ENCODE measurements at regions not wholly inside any gene's neighbourhood (a gene's known extent, or its start where the extent isn't known, plus 50 kb on each side); places are given as distances from the start of the nearest gene placed in this dataset.

DNA sequence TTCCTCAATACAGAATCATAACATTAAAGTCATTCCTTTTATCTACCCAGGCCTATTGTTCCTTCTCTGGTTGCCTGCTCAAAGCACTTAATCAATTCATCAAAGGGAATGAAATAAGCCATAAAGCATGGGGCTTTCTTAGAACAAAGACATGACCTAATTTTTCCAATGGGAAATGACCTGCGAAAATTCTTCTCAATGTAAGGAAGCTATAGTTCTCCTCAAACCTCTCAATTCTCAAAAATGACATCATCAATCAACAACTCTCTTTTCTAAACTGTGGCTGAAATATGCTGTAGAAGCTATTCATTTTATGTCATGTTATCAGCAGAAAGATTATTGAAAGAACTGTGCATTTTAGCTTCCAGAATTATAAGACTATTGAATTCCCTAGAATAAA is 116.0 kb upstream of the PTPRR start (continued):
- no peak for TF ChIP-seq TOX (CRISPR knock-in tag; IDR thresholded peaks at IDR 0.05; ENCODE audit: borderline replicate concordance)
- TF ChIP-seq ZNF8 (CRISPR knock-in tag; IDR thresholded peaks at IDR 0.05) = no peak
- no peak for TF ChIP-seq BACH2 (CRISPR knock-in tag; IDR thresholded peaks at IDR 0.05; ENCODE audit: borderline replicate concordance)

DNA sequence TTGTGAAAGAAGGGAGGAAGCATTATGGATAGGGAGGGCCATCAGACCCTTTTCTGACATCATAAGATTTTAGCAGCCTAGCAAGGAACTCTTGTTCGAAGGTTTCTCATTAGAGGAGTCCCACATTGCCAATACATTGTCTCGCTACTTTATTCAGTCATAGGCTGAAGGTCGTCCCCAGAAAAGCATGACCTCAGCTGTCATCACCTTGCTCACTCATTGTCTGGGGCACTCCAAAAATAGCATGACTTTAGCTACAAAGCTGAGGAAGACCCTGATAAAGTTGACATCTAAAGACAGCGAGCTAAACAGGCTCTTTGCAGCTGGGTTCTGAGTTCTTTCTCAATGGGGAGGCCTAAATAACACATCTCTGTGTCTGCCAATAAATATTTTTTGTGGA is 112.4 kb upstream of the PTPRR start:
- no peak for ATAC-seq
- TF ChIP-seq, protein P1, sequence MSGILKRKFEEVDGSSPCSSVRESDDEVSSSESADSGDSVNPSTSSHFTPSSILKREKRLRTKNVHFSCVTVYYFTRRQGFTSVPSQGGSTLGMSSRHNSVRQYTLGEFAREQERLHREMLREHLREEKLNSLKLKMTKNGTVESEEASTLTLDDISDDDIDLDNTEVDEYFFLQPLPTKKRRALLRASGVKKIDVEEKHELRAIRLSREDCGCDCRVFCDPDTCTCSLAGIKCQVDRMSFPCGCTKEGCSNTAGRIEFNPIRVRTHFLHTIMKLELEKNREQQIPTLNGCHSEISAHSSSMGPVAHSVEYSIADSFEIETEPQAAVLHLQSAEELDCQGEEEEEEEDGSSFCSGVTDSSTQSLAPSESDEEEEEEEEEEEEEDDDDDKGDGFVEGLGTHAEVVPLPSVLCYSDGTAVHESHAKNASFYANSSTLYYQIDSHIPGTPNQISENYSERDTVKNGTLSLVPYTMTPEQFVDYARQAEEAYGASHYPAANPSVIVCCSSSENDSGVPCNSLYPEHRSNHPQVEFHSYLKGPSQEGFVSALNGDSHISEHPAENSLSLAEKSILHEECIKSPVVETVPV (CRISPR knock-in tag; IDR thresholded peaks at IDR 0.05) = no peak
- TF ChIP-seq ESRRG (CRISPR knock-in tag; IDR thresholded peaks at IDR 0.05) = no peak
- TF ChIP-seq ZNF8 (CRISPR knock-in tag; IDR thresholded peaks at IDR 0.05) = no peak
- no peak for TF ChIP-seq ZC3H10 (CRISPR knock-in tag; IDR thresholded peaks at IDR 0.05)
- no peak for TF ChIP-seq GLIS3 (CRISPR knock-in tag; IDR thresholded peaks at IDR 0.05)
- TF ChIP-seq RARB (CRISPR knock-in tag; IDR thresholded peaks at IDR 0.05) = no peak
- no peak for TF ChIP-seq TOX (CRISPR knock-in tag; IDR thresholded peaks at IDR 0.05; ENCODE audit: borderline replicate concordance)
- no peak for TF ChIP-seq ZFP30 (CRISPR knock-in tag; IDR thresholded peaks at IDR 0.05)
- no peak for TF ChIP-seq ARNTL (CRISPR knock-in tag; IDR thresholded peaks at IDR 0.05; ENCODE audit: borderline replicate concordance, low read depth)
- no peak for TF ChIP-seq PPARA (CRISPR knock-in tag; IDR thresholded peaks at IDR 0.05; ENCODE audit: borderline replicate concordance)
- TF ChIP-seq, protein P2, sequence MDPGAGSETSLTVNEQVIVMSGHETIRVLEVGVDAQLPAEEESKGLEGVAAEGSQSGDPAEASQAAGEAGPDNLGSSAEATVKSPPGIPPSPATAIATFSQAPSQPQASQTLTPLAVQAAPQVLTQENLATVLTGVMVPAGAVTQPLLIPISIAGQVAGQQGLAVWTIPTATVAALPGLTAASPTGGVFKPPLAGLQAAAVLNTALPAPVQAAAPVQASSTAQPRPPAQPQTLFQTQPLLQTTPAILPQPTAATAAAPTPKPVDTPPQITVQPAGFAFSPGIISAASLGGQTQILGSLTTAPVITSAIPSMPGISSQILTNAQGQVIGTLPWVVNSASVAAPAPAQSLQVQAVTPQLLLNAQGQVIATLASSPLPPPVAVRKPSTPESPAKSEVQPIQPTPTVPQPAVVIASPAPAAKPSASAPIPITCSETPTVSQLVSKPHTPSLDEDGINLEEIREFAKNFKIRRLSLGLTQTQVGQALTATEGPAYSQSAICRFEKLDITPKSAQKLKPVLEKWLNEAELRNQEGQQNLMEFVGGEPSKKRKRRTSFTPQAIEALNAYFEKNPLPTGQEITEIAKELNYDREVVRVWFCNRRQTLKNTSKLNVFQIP (CRISPR knock-in tag; IDR thresholded peaks at IDR 0.05; ENCODE audit: borderline replicate concordance, low read depth) = no peak
- no peak for TF ChIP-seq OSR1 (CRISPR knock-in tag; IDR thresholded peaks at IDR 0.05)
- TF ChIP-seq, protein P3, sequence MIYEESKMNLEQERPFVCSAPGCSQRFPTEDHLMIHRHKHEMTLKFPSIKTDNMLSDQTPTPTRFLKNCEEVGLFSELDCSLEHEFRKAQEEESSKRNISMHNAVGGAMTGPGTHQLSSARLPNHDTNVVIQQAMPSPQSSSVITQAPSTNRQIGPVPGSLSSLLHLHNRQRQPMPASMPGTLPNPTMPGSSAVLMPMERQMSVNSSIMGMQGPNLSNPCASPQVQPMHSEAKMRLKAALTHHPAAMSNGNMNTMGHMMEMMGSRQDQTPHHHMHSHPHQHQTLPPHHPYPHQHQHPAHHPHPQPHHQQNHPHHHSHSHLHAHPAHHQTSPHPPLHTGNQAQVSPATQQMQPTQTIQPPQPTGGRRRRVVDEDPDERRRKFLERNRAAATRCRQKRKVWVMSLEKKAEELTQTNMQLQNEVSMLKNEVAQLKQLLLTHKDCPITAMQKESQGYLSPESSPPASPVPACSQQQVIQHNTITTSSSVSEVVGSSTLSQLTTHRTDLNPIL (CRISPR knock-in tag; IDR thresholded peaks at IDR 0.05; ENCODE audit: low read depth) = no peak
- TF ChIP-seq SNAI2 (CRISPR knock-in tag; IDR thresholded peaks at IDR 0.05) = no peak
- TF ChIP-seq ZNF565 (CRISPR knock-in tag; conservative IDR thresholded peaks at IDR 0.05; ENCODE audit: low read depth) = no peak

DNA sequence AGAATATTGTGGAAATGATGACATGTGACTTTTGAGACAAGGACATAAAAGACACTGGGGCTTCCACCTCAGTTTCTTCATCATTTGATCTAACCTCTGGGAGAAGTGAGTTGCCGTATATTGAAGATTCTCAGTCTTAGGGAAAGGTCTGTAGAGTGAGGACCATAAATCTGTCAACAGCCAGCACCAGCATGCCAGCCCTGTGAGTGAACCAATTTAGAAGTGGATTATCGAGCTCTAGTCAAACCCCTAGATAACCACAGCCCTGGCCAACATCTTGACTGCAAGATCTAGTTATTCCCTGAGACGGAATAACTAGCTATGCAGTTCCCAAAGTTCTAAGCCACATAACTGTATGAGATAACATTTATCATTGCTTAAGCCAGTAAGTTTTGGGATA is 108.8 kb upstream of the PTPRR start:
- TF ChIP-seq OSR1 (CRISPR knock-in tag; IDR thresholded peaks at IDR 0.05) (no peak), GLIS3 (CRISPR knock-in tag; IDR thresholded peaks at IDR 0.05) (no peak), TCF4 (CRISPR knock-in tag; IDR thresholded peaks at IDR 0.05; ENCODE audit: borderline replicate concordance) (no peak), ZC3H10 (CRISPR knock-in tag; IDR thresholded peaks at IDR 0.05) (no peak), ZFP30 (CRISPR knock-in tag; IDR thresholded peaks at IDR 0.05) (no peak), ARNTL (CRISPR knock-in tag; IDR thresholded peaks at IDR 0.05; ENCODE audit: borderline replicate concordance, low read depth) (no peak), SNAI2 (CRISPR knock-in tag; IDR thresholded peaks at IDR 0.05) (no peak), PPARA (CRISPR knock-in tag; IDR thresholded peaks at IDR 0.05; ENCODE audit: borderline replicate concordance) (no peak), BACH2 (CRISPR knock-in tag; IDR thresholded peaks at IDR 0.05; ENCODE audit: borderline replicate concordance) (no peak), ISL1 (CRISPR knock-in tag; IDR thresholded peaks at IDR 0.05) (no peak), RARB (CRISPR knock-in tag; IDR thresholded peaks at IDR 0.05) (no peak), ZNF565 (CRISPR knock-in tag; conservative IDR thresholded peaks at IDR 0.05; ENCODE audit: low read depth) (no peak), ZNF8 (CRISPR knock-in tag; IDR thresholded peaks at IDR 0.05) (no peak), ESRRG (CRISPR knock-in tag; IDR thresholded peaks at IDR 0.05) (no peak), CSDC2 (CRISPR knock-in tag; IDR thresholded peaks at IDR 0.05) (no peak)
- TF ChIP-seq, protein P4, sequence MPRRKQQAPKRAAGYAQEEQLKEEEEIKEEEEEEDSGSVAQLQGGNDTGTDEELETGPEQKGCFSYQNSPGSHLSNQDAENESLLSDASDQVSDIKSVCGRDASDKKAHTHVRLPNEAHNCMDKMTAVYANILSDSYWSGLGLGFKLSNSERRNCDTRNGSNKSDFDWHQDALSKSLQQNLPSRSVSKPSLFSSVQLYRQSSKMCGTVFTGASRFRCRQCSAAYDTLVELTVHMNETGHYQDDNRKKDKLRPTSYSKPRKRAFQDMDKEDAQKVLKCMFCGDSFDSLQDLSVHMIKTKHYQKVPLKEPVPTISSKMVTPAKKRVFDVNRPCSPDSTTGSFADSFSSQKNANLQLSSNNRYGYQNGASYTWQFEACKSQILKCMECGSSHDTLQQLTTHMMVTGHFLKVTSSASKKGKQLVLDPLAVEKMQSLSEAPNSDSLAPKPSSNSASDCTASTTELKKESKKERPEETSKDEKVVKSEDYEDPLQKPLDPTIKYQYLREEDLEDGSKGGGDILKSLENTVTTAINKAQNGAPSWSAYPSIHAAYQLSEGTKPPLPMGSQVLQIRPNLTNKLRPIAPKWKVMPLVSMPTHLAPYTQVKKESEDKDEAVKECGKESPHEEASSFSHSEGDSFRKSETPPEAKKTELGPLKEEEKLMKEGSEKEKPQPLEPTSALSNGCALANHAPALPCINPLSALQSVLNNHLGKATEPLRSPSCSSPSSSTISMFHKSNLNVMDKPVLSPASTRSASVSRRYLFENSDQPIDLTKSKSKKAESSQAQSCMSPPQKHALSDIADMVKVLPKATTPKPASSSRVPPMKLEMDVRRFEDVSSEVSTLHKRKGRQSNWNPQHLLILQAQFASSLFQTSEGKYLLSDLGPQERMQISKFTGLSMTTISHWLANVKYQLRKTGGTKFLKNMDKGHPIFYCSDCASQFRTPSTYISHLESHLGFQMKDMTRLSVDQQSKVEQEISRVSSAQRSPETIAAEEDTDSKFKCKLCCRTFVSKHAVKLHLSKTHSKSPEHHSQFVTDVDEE (CRISPR knock-in tag; IDR thresholded peaks at IDR 0.05) = no peak
- TF ChIP-seq, protein P5, sequence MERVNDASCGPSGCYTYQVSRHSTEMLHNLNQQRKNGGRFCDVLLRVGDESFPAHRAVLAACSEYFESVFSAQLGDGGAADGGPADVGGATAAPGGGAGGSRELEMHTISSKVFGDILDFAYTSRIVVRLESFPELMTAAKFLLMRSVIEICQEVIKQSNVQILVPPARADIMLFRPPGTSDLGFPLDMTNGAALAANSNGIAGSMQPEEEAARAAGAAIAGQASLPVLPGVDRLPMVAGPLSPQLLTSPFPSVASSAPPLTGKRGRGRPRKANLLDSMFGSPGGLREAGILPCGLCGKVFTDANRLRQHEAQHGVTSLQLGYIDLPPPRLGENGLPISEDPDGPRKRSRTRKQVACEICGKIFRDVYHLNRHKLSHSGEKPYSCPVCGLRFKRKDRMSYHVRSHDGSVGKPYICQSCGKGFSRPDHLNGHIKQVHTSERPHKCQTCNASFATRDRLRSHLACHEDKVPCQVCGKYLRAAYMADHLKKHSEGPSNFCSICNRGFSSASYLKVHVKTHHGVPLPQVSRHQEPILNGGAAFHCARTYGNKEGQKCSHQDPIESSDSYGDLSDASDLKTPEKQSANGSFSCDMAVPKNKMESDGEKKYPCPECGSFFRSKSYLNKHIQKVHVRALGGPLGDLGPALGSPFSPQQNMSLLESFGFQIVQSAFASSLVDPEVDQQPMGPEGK (CRISPR knock-in tag; IDR thresholded peaks at IDR 0.05; ENCODE audit: borderline replicate concordance) = no peak
- TF ChIP-seq, protein P1 (CRISPR knock-in tag; IDR thresholded peaks at IDR 0.05) = no peak
- TF ChIP-seq, protein P2 (CRISPR knock-in tag; IDR thresholded peaks at IDR 0.05; ENCODE audit: borderline replicate concordance, low read depth) = no peak
- TF ChIP-seq, protein P3 (CRISPR knock-in tag; IDR thresholded peaks at IDR 0.05; ENCODE audit: low read depth) = no peak

More for the DNA sequence above, 108.8 kb upstream of the PTPRR start:
- ATAC-seq = no peak
